ENCODE measurements at regions not wholly inside any gene's neighbourhood (a gene's known extent, or its start where the extent isn't known, plus 50 kb on each side); places are given as distances from the start of the nearest gene placed in this dataset.

DNA sequence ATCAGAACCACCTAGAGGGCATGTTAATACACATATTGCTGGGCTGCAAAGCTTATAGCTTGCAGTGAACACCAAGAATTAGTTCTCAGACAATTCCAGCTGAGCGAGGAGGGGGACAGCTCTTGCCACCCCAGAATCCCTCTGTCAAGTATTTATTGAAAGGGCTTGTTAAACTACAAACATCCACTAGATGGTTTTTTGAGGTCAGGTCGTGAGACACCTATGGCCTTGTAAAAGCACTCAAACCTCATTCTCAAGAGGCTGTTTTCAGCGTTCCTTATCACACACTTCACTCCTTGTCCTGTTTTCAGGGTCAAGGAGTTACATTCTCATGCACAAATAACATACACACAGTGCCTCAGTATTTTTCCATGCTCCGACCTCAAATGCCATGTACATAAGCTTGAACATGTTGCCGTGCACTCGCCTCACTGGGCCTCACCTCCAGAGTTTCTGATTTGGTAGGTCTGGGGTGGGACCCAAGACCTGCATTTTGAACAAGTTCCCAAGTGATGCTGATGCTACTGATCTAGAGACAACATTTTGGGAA is 98.8 kb upstream of the PTPRR start:
- H3K79me2 ChIP-seq (ENCODE audit: insufficient read depth, low read length) = no peaks in the 10 kb centered on the region
- 30% methylated on average over 6 of the region's 6 CpGs for WGBS (ENCODE audit: low lambda C conversion rate)
- POLR2A ChIA-PET = no interaction called here
- no TSS peak for BruUV-seq (replicated peaks)
- H3K9me3 ChIP-seq (ENCODE audit: low read length) = no peaks in the 10 kb centered on the region
- DNase-seq (ENCODE audit: low spot score) (no peak), FAIRE-seq (no peak), ATAC-seq (no peak)
- H3K4me1 ChIP-seq (ENCODE audit: insufficient read depth, low read length) = no peaks in the 10 kb centered on the region
- no peak overlapping the region for H3K4me3 ChIP-seq (replicated peaks in 1 of 3; ENCODE audit: insufficient read depth in 1 of 3, low read depth in 2 of 3, low read length in 3 of 3)
- intact Hi-C loops (cut with micrococcal nuclease; ENCODE audit: unreplicated experiment) (loop anchor here (10.0 kb wide), 1 partner anchor 435 kb away; no protein-coding TSS in a partner anchor), in situ Hi-C loops (cut with HindIII; ENCODE audit: extremely low pct_ligation_motif_present, low pct_unique_long_range_greater_than_20kb) (loop anchor here (25.0 kb wide), 1 partner anchor 282 kb away; no protein-coding TSS in a partner anchor)
- CTCF ChIA-PET (ENCODE audit: low intra/inter-chr PET ratio, low total read pairs) = no interaction called here
- no peak overlapping the region for H2AFZ ChIP-seq (ENCODE audit: low read length)
- no peak overlapping the region for H3K9ac ChIP-seq (ENCODE audit: insufficient read depth, low read depth, low read length)
- no peaks in the 10 kb centered on the region for H3K36me3 ChIP-seq (replicated peaks in 1 of 2; ENCODE audit: control insufficient read depth in 1 of 2, insufficient read depth in 2 of 2, low read length in 2 of 2)
- H3K27ac ChIP-seq (ENCODE audit: extremely low read length, insufficient read depth, low read length) = no peak overlapping the region
- no peaks in the 10 kb centered on the region for H4K20me1 ChIP-seq (ENCODE audit: insufficient read depth, low read length)
- no peaks in the 10 kb centered on the region for H3K27me3 ChIP-seq (ENCODE audit: control insufficient read depth in 1 of 2, insufficient read depth in 2 of 2, low read length in 2 of 2)
- no peak overlapping the region for H3K4me2 ChIP-seq (ENCODE audit: low read depth, low read length)
- TF ChIP-seq, protein P1, sequence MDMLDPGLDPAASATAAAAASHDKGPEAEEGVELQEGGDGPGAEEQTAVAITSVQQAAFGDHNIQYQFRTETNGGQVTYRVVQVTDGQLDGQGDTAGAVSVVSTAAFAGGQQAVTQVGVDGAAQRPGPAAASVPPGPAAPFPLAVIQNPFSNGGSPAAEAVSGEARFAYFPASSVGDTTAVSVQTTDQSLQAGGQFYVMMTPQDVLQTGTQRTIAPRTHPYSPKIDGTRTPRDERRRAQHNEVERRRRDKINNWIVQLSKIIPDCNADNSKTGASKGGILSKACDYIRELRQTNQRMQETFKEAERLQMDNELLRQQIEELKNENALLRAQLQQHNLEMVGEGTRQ (IDR thresholded peaks at IDR 0.05; ENCODE audit: low read depth, low read length) = no peak
- TF ChIP-seq, protein P1 (CRISPR knock-in tag; IDR thresholded peaks at IDR 0.05; ENCODE audit: borderline replicate concordance) = no peak
- TF ChIP-seq PLRG1 (conservative IDR thresholded peaks at IDR 0.05) (no peak), RBM39 (IDR thresholded peaks at IDR 0.05; ENCODE audit: low read depth, low read length, poor library complexity, severe bottlenecking) (no peak), ZNF557 (CRISPR knock-in tag; IDR thresholded peaks at IDR 0.05) (no peak), ZNF775 (CRISPR knock-in tag; IDR thresholded peaks at IDR 0.05; ENCODE audit: borderline replicate concordance) (no peak), GLMP (CRISPR knock-in tag; IDR thresholded peaks at IDR 0.05; ENCODE audit: borderline replicate concordance) (no peak), ZMAT5 (CRISPR knock-in tag; IDR thresholded peaks at IDR 0.05; ENCODE audit: borderline replicate concordance, low read depth) (no peak), EP300 (IDR thresholded peaks at IDR 0.05; ENCODE audit: low read depth in 2 of 2, low read length in 2 of 2) (no peak), EP300 (CRISPR knock-in tag; IDR thresholded peaks at IDR 0.05; ENCODE audit: borderline replicate concordance) (no peak), TFAP4 (IDR thresholded peaks at IDR 0.05; ENCODE audit: borderline replicate concordance, low read depth) (no peak), ZSCAN21 (CRISPR knock-in tag; IDR thresholded peaks at IDR 0.05; ENCODE audit: borderline replicate concordance) (no peak)
- TF ChIP-seq, protein P2, sequence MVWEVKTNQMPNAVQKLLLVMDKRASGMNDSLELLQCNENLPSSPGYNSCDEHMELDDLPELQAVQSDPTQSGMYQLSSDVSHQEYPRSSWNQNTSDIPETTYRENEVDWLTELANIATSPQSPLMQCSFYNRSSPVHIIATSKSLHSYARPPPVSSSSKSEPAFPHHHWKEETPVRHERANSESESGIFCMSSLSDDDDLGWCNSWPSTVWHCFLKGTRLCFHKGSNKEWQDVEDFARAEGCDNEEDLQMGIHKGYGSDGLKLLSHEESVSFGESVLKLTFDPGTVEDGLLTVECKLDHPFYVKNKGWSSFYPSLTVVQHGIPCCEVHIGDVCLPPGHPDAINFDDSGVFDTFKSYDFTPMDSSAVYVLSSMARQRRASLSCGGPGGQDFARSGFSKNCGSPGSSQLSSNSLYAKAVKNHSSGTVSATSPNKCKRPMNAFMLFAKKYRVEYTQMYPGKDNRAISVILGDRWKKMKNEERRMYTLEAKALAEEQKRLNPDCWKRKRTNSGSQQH (CRISPR knock-in tag; IDR thresholded peaks at IDR 0.05; ENCODE audit: low read depth) = no peak
- TF ChIP-seq, protein P3, sequence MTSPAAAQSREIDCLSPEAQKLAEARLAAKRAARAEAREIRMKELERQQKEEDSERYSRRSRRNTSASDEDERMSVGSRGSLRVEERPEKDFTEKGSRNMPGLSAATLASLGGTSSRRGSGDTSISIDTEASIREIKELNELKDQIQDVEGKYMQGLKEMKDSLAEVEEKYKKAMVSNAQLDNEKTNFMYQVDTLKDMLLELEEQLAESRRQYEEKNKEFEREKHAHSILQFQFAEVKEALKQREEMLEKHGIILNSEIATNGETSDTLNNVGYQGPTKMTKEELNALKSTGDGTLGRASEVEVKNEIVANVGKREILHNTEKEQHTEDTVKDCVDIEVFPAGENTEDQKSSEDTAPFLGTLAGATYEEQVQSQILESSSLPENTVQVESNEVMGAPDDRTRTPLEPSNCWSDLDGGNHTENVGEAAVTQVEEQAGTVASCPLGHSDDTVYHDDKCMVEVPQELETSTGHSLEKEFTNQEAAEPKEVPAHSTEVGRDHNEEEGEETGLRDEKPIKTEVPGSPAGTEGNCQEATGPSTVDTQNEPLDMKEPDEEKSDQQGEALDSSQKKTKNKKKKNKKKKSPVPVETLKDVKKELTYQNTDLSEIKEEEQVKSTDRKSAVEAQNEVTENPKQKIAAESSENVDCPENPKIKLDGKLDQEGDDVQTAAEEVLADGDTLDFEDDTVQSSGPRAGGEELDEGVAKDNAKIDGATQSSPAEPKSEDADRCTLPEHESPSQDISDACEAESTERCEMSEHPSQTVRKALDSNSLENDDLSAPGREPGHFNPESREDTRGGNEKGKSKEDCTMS (CRISPR knock-in tag; conservative IDR thresholded peaks at IDR 0.05) = no peak
- TF ChIP-seq, protein P4, sequence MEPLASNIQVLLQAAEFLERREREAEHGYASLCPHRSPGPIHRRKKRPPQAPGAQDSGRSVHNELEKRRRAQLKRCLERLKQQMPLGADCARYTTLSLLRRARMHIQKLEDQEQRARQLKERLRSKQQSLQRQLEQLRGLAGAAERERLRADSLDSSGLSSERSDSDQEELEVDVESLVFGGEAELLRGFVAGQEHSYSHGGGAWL (CRISPR knock-in tag; IDR thresholded peaks at IDR 0.05) = no peak
